ENCODE measurements at regions not wholly inside any gene's neighbourhood (a gene's known extent, or its start where the extent isn't known, plus 50 kb on each side); places are given as distances from the start of the nearest gene placed in this dataset.

- ATAC-seq (ENCODE audit: low FRiP score) (no peak), DNase-seq (ENCODE audit: low spot score) (no peak)
- TF ChIP-seq CTCF (IDR thresholded peaks at IDR 0.05) = no peak
Measured at GRCh38 chr20:40304119-40304613, 384.9 kb downstream of the MAFB start.

GRCh38 chr20:40294747-40295146 is 394.3 kb downstream of the MAFB start:
- TF ChIP-seq CTCF (IDR thresholded peaks at IDR 0.05) = no peak
- DNase-seq (ENCODE audit: low spot score) (no peak), ATAC-seq (ENCODE audit: low FRiP score) (no peak)

GRCh38 chr20:40294175-40294574 is 394.9 kb downstream of the MAFB start:
- DNase-seq (ENCODE audit: low spot score) (no peak), ATAC-seq (ENCODE audit: low FRiP score) (no peak)
- no peak for TF ChIP-seq CTCF (IDR thresholded peaks at IDR 0.05)

- ATAC-seq (ENCODE audit: low FRiP score) (no peak), DNase-seq (ENCODE audit: low spot score) (no peak)
- no peak for TF ChIP-seq CTCF (IDR thresholded peaks at IDR 0.05)
Measured at GRCh38 chr20:40293740-40294139, 395.3 kb downstream of the MAFB start.

GRCh38 chr20:40291493-40292135 is 397.4 kb downstream of the MAFB start:
- no peak for ATAC-seq (ENCODE audit: low FRiP score)
- TF ChIP-seq CTCF (IDR thresholded peaks at IDR 0.05) = no peak
- DNase-seq (ENCODE audit: low spot score) = no peak

GRCh38 chr20:40287683-40288082 is 401.4 kb downstream of the MAFB start:
- ATAC-seq (ENCODE audit: low FRiP score) = no peak
- DNase-seq (ENCODE audit: low spot score) = no peak
- TF ChIP-seq CTCF (IDR thresholded peaks at IDR 0.05) = no peak

GRCh38 chr20:40286975-40287531 is 402.0 kb downstream of the MAFB start:
- no peak for TF ChIP-seq CTCF (IDR thresholded peaks at IDR 0.05)
- ATAC-seq (ENCODE audit: low FRiP score) = no peak
- DNase-seq (ENCODE audit: low spot score) = no peak

Data from omental fat pad (tissue), 3 donors.